Tibial nerve (tissue), 3 donors: ENCODE measurements at regions not wholly inside any gene's neighbourhood (a gene's known extent, or its start where the extent isn't known, plus 50 kb on each side); places are given as distances from the start of the nearest gene placed in this dataset.

Experiments
- POLR2A ChIP-seq, 2 donors: fragments of 450-650 bp; IDR thresholded peaks; one replicate each; pipeline ENCODE4 v1.6.1; 2017; ENCODE audit warnings: antibody characterized with exemption in 2 of 2, mild to moderate bottlenecking in 2 of 2, moderate library complexity in 2 of 2
- TF ChIP-seq, protein P1 (sequence below), 5 experiments: fragments of 200-600 bp in 3 of 5; fragments of 450-650 bp in 2 of 5; sonication (generic) in 3 of 5; IDR thresholded peaks; one replicate each; pipeline ENCODE4 v1.5.1; 2016 to 2019; ENCODE audit warnings: antibody characterized with exemption in 5 of 5, mild to moderate bottlenecking in 3 of 5, moderate library complexity in 2 of 5

- no peak for TF ChIP-seq POLR2A (IDR thresholded peaks at IDR 0.05)
- TF ChIP-seq, protein P1, sequence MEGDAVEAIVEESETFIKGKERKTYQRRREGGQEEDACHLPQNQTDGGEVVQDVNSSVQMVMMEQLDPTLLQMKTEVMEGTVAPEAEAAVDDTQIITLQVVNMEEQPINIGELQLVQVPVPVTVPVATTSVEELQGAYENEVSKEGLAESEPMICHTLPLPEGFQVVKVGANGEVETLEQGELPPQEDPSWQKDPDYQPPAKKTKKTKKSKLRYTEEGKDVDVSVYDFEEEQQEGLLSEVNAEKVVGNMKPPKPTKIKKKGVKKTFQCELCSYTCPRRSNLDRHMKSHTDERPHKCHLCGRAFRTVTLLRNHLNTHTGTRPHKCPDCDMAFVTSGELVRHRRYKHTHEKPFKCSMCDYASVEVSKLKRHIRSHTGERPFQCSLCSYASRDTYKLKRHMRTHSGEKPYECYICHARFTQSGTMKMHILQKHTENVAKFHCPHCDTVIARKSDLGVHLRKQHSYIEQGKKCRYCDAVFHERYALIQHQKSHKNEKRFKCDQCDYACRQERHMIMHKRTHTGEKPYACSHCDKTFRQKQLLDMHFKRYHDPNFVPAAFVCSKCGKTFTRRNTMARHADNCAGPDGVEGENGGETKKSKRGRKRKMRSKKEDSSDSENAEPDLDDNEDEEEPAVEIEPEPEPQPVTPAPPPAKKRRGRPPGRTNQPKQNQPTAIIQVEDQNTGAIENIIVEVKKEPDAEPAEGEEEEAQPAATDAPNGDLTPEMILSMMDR (IDR thresholded peaks at IDR 0.05): no peak
Measured at GRCh38 chr14:106729551-106729950, 1203.2 kb downstream of the TMEM121 start.
